PC-9 (cell line): ENCODE measurements at regions not wholly inside any gene's neighbourhood (a gene's known extent, or its start where the extent isn't known, plus 50 kb on each side); places are given as distances from the start of the nearest gene placed in this dataset.

ENCODE experiments used
- CTCF ChIP-seq: fragments of 200-600 bp; sonication (generic); conservative IDR thresholded peaks from 2 replicates; pipeline ENCODE4 v1.6.1; 2017; ENCODE audit warnings: mixed run types, antibody characterized with exemption, mild to moderate bottlenecking, moderate library complexity
- EZH2 ChIP-seq: fragments of 200-600 bp; sonication (generic); IDR thresholded peaks from 2 replicates; pipeline ENCODE4 v1.8.0; 2017; ENCODE audit warnings: antibody characterized with exemption, low read depth

DNA sequence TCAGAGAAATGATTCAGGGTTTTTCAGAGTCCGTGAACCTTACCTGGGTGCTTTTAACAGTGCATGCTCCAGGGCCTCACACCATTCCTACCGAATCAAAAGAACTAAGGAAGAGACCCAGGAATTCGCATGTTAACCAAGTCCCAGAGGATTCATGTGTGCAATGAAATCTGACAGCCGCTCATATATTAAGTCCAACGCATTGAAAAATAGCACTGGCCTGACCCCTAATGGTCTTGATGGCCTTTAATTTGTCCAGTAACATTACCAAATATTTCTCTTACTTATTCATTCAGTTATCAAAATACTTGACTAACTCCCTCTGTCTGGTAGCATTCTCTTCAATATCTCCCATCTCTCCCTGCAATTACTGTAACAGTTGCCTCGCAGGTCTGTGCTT, 55.0 kb upstream of the MARCHF11 start:
- no peak for TF ChIP-seq EZH2
- TF ChIP-seq CTCF, result no peak
